ENCODE measurements at regions not wholly inside any gene's neighbourhood (a gene's known extent, or its start where the extent isn't known, plus 50 kb on each side); places are given as distances from the start of the nearest gene placed in this dataset.

DNA sequence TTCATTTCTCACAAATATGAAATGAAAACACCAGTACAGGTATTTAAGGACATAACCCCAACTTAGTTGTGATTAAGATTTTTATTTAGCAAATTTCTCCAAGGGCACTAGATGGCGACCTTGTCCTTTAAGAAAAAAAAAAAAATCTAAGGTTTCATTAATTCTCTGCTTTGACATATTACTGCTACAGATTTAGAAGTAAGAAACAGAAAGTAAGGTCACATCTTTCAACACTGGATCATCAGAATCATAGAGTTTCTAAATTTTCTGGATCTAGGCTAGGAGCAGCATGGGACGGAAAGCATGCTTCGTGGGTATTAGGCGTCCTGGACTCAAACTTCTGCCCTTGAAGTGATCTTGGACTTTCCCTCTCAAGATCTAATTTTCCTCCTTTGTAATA is 85.5 kb upstream of the PRKG1 start:
- no peak for DNase-seq
- peaks cover 2% of the 10 kb centered on the region for H3K4me1 ChIP-seq (ENCODE audit: insufficient read depth)
- intact Hi-C loops (cut with DNase I) = no loop called here
- no peaks in the 10 kb centered on the region for H3K27me3 ChIP-seq
- no peaks in the 10 kb centered on the region for H3K9me3 ChIP-seq
- WGBS, 3 donors = 41 to 45% (median 43%) methylated on average over 4 of the region's 4 CpGs
- H3K27ac ChIP-seq = no peak overlapping the region
- H3K36me3 ChIP-seq = no peaks in the 10 kb centered on the region
- H3K4me3 ChIP-seq = no peak overlapping the region
- TF ChIP-seq, protein P1, sequence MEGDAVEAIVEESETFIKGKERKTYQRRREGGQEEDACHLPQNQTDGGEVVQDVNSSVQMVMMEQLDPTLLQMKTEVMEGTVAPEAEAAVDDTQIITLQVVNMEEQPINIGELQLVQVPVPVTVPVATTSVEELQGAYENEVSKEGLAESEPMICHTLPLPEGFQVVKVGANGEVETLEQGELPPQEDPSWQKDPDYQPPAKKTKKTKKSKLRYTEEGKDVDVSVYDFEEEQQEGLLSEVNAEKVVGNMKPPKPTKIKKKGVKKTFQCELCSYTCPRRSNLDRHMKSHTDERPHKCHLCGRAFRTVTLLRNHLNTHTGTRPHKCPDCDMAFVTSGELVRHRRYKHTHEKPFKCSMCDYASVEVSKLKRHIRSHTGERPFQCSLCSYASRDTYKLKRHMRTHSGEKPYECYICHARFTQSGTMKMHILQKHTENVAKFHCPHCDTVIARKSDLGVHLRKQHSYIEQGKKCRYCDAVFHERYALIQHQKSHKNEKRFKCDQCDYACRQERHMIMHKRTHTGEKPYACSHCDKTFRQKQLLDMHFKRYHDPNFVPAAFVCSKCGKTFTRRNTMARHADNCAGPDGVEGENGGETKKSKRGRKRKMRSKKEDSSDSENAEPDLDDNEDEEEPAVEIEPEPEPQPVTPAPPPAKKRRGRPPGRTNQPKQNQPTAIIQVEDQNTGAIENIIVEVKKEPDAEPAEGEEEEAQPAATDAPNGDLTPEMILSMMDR (IDR thresholded peaks at IDR 0.05) = peak in 2 of 3 donors; percentile 16 to 24
- TF ChIP-seq EP300 (IDR thresholded peaks at IDR 0.05) = no peak

DNA sequence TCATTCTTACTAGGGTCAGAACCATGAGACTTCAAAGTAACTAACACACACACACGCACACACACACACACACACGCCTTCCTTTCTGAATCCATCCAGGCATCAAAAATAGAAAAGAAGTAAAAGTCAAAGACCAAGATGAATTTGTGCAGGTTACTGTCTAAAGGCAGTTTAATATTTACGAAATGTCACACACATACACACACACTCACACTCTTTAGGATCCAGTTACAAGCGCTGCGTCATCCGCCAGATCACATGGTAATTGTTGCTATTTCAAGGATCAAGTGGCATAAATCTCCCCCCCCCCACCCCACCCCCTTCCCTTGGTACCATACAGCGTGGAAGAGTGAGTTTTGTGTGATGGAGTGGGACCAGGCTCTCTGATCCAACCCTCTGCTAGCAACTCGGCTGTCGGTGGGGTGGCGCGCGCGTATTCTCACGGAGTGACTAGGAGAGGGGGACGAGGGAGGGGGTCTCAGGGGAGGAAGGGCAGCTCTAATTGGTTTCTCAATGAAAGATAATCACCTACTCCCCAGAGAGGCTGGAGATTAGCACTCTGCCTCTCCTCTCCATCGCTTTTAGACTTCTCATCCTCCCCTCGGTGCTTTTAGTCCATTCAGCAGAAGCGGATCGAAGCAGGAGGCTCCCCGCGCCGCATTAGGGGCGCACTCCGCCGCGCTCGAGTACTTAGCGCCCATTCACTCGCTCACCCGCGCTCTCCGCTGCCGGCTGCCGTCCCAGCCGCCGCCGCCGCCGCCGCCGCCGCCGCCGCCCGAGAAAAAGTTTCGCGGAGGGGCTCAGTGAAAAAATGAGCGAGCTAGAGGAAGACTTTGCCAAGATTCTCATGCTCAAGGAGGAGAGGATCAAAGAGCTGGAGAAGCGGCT is 83.5 kb upstream of the PRKG1 start:
- Histone ChIP-seq H3K4me3 (peak overlapping the region; percentile 82), H3K36me3 (no peaks in the 10 kb centered on the region), H3K4me1 (ENCODE audit: insufficient read depth) (peaks cover 2% of the 10 kb centered on the region), H3K9me3 (no peaks in the 10 kb centered on the region), H3K27me3 (no peaks in the 10 kb centered on the region), H3K27ac (peak overlapping the region; percentile 60 to 62)
- TF ChIP-seq POLR2A (IDR thresholded peaks at IDR 0.05) (no peak), EP300 (IDR thresholded peaks at IDR 0.05) (no peak)
- TF ChIP-seq, protein P1 (IDR thresholded peaks at IDR 0.05) = no peak
- DNase-seq = peak; percentile 26 to 61 (median 44)
- WGBS, 3 donors = 3 to 4% (median 3%) methylated on average over 47 to 49 of the region's 49 CpGs
- intact Hi-C loops (cut with DNase I) = loop anchor here in 1 of 4 donors (5.0 kb wide), 1 partner anchor 1226 kb away; no protein-coding TSS in a partner anchor

DNA sequence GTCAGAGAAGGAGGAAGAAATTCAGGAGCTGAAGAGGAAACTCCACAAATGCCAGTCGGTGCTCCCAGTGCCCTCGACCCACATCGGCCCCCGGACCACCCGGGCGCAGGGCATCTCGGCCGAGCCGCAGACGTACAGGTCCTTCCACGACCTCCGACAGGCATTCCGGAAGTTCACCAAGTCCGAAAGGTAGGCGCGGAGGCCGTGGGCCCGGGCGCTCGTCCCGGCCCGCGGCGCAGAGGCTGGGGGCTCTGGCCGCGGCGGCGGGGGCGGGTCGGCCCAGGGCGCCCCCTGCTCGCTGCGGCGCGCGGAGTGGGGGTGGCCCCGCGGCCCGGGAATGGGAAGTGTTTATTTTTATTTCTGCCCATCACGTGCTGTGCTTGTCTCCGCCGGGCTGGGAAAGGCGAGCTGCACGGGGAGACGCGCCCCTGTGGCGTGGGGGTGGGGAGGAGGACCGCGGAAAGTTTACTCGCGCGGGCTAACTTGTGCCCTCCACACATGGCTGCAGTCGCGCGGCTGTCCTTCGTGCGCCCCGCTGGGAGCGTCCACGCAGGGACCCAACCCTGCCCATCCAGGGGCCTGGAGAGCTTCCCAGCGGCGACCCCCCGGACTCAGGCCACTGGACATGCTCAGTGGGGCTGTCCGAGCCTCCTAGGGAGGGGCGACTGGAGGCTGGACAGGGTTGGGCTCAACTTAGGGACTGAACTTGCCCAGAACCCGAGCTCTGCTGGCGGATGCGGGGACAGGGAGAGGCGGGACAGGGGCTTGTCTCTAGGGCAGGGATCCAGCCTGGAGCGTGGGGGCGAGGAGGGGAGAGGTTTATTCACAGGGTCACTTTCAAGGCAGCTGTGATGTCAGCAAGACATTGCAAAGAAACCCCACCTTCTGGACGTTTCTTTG is 82.6 kb upstream of the PRKG1 start:
- Histone ChIP-seq H3K9me3 (no peaks in the 10 kb centered on the region), H3K27ac (peak overlapping the region; percentile 60 to 62), H3K4me1 (ENCODE audit: insufficient read depth) (peaks cover 2% of the 10 kb centered on the region), H3K36me3 (no peaks in the 10 kb centered on the region), H3K27me3 (no peaks in the 10 kb centered on the region), H3K4me3 (peak overlapping the region; percentile 82)
- DNase-seq = peak; percentile 31 to 56 (median 49)
- WGBS, 3 donors = 0% methylated on average over 27 to 72 of the region's 72 CpGs
- no peak for TF ChIP-seq EP300 (IDR thresholded peaks at IDR 0.05)
- no peak for TF ChIP-seq POLR2A (IDR thresholded peaks at IDR 0.05)
- TF ChIP-seq, protein P1 (IDR thresholded peaks at IDR 0.05) = no peak
- intact Hi-C loops (cut with DNase I) = loop anchor here in 1 of 4 donors (5.0 kb wide), 1 partner anchor 1226 kb away; no protein-coding TSS in a partner anchor

DNA sequence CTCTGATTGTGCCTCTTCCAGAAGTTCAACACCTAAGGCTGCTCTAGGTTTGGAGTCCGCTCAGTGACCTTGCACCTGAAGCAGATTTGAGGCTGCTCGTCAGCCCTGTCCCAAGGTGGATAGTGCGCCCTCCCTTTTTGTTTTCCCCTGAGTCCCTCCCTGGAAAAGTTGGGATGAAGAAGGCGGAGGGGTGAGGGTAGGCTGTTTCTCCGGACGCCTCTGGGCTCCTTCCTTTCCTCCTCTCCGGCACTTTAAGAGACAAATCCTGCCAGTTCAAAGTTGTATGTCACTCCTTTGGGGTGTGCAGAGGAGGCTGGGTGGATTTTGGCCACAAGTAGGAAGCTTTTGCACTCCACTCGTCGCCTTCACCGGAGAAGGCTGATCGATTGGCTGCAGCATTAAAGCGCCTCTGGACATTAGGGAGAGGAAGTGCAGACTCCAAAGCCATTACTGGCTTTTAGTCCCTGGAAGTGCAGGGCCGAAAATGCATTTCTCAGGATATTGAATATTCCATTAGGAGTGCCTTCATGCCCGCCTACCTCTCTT is 81.9 kb upstream of the PRKG1 start:
- Histone ChIP-seq H3K27me3 (no peaks in the 10 kb centered on the region), H3K4me3 (peak overlapping the region; percentile 82), H3K36me3 (no peaks in the 10 kb centered on the region), H3K9me3 (no peaks in the 10 kb centered on the region), H3K27ac (peak overlapping the region; percentile 60 to 62), H3K4me1 (ENCODE audit: insufficient read depth) (peaks cover 2% of the 10 kb centered on the region)
- no peak for DNase-seq
- intact Hi-C loops (cut with DNase I) = loop anchor here in 1 of 4 donors (5.0 kb wide), 1 partner anchor 1225 kb away; no protein-coding TSS in a partner anchor
- TF ChIP-seq, protein P1 (IDR thresholded peaks at IDR 0.05) = no peak
- TF ChIP-seq EP300 (IDR thresholded peaks at IDR 0.05) (no peak), POLR2A (IDR thresholded peaks at IDR 0.05) (no peak)
- 16 to 27% (median 20%) methylated on average over 14 of the region's 14 CpGs for WGBS, 3 donors

All from ovary (tissue), 7 donors.